ENCODE measurements at regions not wholly inside any gene's neighbourhood (a gene's known extent, or its start where the extent isn't known, plus 50 kb on each side); places are given as distances from the start of the nearest gene placed in this dataset.

DNA sequence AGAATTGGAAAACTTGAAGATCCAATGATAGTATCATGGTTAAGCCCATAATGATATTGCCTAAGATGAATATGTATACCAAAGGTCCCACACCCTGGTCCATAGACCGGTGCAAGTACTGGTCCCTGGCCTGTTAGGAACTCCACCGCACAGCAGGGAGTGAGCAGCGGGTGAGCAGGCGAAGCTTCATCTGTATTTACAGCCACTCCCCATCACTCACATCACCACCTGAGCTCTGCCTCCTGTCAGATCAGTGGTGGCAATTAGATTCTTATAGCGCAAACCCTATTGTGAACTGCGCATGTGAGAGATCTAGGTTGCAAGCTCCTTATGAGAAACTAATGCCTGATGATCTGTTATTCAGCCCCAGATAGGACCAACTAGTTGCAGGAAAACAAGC, 402.4 kb downstream of the EPHA4 start:
- no peak for TF ChIP-seq EZH2 (IDR thresholded peaks at IDR 0.05; ENCODE audit: insufficient read depth, low read length)
- TF ChIP-seq, protein P1, sequence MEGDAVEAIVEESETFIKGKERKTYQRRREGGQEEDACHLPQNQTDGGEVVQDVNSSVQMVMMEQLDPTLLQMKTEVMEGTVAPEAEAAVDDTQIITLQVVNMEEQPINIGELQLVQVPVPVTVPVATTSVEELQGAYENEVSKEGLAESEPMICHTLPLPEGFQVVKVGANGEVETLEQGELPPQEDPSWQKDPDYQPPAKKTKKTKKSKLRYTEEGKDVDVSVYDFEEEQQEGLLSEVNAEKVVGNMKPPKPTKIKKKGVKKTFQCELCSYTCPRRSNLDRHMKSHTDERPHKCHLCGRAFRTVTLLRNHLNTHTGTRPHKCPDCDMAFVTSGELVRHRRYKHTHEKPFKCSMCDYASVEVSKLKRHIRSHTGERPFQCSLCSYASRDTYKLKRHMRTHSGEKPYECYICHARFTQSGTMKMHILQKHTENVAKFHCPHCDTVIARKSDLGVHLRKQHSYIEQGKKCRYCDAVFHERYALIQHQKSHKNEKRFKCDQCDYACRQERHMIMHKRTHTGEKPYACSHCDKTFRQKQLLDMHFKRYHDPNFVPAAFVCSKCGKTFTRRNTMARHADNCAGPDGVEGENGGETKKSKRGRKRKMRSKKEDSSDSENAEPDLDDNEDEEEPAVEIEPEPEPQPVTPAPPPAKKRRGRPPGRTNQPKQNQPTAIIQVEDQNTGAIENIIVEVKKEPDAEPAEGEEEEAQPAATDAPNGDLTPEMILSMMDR (IDR thresholded peaks at IDR 0.05; ENCODE audit: insufficient read depth, low read depth, low read length) = no peak
